Stimulated activated CD4-positive, alpha-beta T cell treated with anti-CD3 and anti-CD28 coated beads, Interleukin-1b, Interleukin-23, amount 100 ng/mL, for 24 hours (primary cell): ENCODE measurements at regions not wholly inside any gene's neighbourhood (a gene's known extent, or its start where the extent isn't known, plus 50 kb on each side); places are given as distances from the start of the nearest gene placed in this dataset.

Experiments
- DNase-seq, 4 experiments: peaks; one replicate each; pipeline ENCODE4 v3.0.0-alpha.2; 2020; ENCODE audit warnings: low read depth in 4 of 4, low spot score in 1 of 4

GRCh38 chr9:3732077-3733038 lies 206.6 kb upstream of the RFX3 start:
- DNase-seq = peak; percentile 12 to 26 (median 20)

- no peak for DNase-seq
Observed at GRCh38 chr9:3730511-3730922, 204.7 kb upstream of the RFX3 start.

- DNase-seq = no peak
Observed at GRCh38 chr9:3721096-3721495, 195.3 kb upstream of the RFX3 start.

GRCh38 chr9:3719286-3719685 lies 193.5 kb upstream of the RFX3 start:
- DNase-seq = no peak

- DNase-seq = no peak
Observed at GRCh38 chr9:3716415-3716814, 190.6 kb upstream of the RFX3 start.

DNA sequence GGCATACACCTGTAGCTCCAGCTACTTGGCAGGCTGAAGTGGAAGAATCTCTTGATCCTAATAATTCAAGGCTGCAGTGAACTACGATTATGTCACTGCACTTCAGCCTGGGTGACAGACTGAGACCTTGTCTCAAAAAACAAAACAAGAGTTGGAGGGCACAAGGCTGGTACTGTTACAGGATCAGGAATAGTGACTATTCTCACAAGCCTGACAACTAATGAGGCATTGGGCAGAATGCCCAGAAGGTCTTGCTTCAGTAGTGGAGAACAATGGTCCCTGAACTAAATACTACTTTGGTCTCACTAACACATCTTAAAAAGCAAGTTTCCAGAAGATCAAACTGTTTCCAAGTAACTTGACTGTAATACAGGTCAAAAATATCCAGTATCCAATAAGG lies 182.9 kb upstream of the RFX3 start:
- no peak for DNase-seq

- DNase-seq = no peak
Observed at GRCh38 chr9:3704890-3705289, 179.1 kb upstream of the RFX3 start.

DNA sequence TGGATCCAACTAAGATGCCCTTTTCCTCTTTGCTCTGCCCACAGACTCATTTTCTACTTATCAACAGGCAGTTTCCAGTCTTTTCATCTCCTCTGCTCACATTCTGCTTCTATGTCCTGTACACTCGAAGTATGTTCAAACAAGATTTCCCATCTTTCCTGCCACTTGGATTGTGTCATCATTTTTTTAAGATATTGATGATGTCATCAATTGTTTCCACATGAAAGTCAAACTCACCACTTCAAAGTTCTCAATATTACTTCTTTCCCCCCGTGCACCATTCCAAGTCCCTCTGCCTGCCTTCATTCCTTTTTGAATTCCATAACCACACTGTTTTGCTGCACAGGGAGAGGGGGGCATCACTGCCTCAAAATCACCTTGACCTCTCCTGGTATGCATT lies 175.0 kb upstream of the RFX3 start:
- DNase-seq = no peak

GRCh38 chr9:3699883-3700282 lies 174.1 kb upstream of the RFX3 start:
- DNase-seq = no peak

DNA sequence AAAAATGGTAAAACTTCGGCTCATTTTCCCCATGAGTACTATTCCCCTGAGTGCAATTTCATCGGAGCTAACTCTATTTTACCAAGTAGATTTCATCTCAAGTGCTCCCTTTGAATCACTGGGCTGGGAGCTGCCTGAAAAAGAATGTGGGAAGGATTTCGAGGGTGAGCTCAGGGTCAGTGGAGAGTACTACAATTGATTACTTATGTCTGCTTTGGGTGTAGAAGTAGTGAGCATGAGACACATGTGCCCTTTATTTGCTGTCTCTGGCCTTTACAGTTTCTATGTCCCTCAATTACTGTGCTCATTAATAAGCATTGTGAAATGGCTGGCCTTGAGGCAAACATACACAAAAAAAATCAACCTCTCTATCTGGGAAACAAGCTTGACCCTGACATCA lies 172.7 kb upstream of the RFX3 start:
- no peak for DNase-seq

DNA sequence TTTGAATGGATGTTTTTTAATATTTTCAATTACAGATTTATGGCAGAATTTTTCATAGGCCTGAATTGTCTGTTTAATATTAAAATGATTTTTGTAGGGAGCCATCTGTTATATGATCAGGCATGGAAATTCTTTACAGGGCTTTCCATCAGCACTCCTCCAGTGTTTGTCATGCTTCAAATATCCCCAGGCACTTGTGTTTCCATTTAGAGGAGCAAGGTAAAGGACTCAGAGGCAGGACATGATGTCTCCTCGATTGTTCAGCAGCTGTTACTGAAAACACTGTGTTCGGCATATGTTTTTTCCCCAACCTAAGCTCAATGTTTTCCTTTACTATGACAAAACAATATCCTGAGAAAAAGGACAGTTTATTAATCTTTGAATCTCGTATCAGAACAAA lies 172.3 kb upstream of the RFX3 start:
- no peak for DNase-seq

- no peak for DNase-seq
Observed at GRCh38 chr9:3696368-3696767, 170.6 kb upstream of the RFX3 start.

- no peak for DNase-seq
Observed at GRCh38 chr9:3692606-3693005, 166.8 kb upstream of the RFX3 start.

DNA sequence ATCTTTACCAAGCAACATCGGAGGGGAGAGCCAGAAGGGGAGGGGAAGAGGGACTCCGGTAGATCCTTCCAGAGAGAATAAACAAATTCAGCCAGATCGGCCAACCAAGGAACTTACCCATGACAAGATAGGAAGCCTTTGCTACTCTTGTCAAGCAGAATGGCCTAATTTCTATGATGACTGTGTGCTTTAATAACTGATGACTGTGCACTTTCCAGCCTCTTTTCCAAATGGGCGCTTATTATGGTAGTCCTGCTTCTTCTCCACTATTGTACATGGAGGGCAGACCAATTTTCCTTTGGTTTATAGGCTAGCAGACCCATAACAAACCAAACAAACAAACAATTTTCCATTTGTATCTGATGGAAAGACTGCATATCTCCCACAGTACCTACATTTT lies 163.8 kb upstream of the RFX3 start:
- DNase-seq = no peak

- DNase-seq = no peak
Observed at GRCh38 chr9:3687145-3687544, 161.3 kb upstream of the RFX3 start.

- DNase-seq = no peak
Observed at GRCh38 chr9:3682186-3682585, 156.4 kb upstream of the RFX3 start.

DNA sequence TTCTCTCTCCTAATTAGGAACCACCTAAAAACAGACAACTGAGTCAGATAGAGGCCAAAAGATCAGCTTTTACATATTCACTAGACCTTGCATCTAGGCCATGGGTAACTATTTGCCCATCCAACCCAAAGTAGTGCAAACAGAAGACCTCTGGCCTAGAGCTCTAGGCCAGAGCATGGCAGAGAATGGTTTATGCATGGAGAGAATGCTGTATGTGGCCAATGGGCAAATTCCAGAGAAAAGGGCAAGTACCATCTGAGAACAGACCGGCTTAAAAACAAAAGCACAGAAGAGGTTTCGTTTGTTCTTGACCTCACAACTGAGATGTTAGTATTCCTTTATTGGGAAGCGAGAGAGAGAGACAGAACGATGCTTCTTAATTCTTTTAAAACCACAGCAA lies 151.7 kb upstream of the RFX3 start:
- no peak for DNase-seq

- no peak for DNase-seq
Observed at GRCh38 chr9:3676766-3677165, 151.0 kb upstream of the RFX3 start.

- DNase-seq = no peak
Observed at GRCh38 chr9:3675946-3676345, 150.1 kb upstream of the RFX3 start.

DNA sequence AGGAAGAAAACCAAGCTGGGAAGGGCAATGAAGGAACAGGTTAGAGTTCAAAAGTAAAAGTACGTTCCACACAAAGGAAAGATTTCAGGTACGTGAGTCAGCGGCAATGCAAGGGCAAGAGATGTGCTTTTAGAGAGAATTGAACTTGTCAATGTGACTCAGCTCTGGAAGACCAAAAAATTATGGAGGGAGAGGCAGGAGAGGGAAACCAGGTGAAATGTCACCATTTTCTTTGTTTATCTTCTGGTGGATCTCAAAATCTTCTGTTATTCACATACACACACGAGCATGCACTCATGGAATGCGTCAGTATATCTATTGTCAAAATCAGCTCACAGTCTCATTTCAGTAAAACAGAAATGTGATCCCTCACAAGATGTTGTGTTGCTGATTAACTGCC lies 148.8 kb upstream of the RFX3 start:
- no peak for DNase-seq

- DNase-seq = no peak
Observed at GRCh38 chr9:3672399-3672798, 146.6 kb upstream of the RFX3 start.

- no peak for DNase-seq
Observed at GRCh38 chr9:3664044-3664443, 138.2 kb upstream of the RFX3 start.

- no peak for DNase-seq
Observed at GRCh38 chr9:3662671-3663070, 136.9 kb upstream of the RFX3 start.
